Retina (tissue), 1 donor: ENCODE measurements at regions not wholly inside any gene's neighbourhood (a gene's known extent, or its start where the extent isn't known, plus 50 kb on each side); places are given as distances from the start of the nearest gene placed in this dataset.

Experiments
- DNase-seq: peaks from one replicate; pipeline ENCODE4 v3.0.0-alpha.2; 2016

- DNase-seq, result no peak
These were observed 1170.0 kb downstream of the XPNPEP1 start for GRCh38 chr10:108753326-108753725.

GRCh38 chr10:108749042-108749441, 1174.3 kb downstream of the XPNPEP1 start:
- DNase-seq, result no peak

DNA sequence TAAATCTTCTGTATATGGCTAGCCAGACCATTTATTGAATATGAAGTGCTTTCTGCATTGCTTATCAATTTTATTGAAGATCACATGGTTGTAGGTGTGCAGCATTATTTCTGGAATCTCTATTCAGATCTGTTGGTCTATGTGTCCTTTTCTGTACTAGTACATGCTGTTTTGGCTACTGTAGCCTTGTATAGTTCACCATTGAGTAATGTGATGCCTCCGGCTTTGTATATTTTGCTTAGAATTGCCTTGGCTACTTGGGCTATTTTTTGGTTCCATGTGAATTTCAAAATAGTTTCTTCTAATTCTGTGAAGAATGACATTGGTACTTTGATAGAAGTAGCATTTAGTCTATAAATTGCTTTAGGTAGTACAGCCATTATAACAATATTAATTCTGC, 1187.2 kb downstream of the XPNPEP1 start:
- DNase-seq, result no peak

DNA sequence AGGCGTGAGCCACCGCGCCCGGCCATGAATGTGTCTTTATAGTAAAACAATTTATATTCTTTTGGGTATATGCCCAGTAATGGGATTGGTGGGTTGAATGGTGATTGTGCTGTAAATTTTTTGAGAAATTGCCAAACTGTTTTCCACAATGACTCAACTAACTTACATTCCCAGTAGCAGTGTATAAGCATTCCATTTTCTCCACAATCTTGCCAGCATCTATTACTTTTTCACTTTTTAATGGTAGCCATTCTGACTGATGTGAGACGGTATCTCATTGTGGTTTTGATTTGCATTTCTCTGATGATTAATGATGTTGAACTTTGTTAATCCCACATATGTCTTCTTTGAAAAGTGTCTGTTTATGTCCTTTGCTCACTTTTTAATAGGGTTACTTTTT, 1187.9 kb downstream of the XPNPEP1 start:
- no peak for DNase-seq

GRCh38 chr10:108721874-108722273, 1201.4 kb downstream of the XPNPEP1 start:
- DNase-seq, result no peak

- DNase-seq, result no peak
These were observed 1207.0 kb downstream of the XPNPEP1 start for GRCh38 chr10:108716352-108716751.

GRCh38 chr10:108709927-108710722, 1213.2 kb downstream of the XPNPEP1 start:
- no peak for DNase-seq

DNA sequence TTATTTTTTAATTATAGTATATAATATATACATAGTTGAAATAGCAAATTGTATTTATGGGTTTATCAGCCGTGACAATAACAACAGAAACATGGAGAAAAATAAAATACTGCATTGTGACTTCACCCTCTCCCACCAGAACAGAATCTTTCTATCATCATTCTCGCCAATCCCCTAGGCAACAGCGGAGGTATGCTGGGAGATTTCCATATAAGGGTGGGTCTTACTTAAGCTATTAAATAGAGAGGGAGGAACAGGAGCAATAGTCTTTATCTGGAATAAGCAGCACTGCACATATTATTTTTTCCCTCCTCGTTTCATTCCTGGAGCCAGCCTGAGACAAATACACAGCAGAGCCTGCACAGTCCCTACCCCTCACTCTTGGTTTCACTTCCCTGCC, 1214.9 kb downstream of the XPNPEP1 start:
- no peak for DNase-seq

GRCh38 chr10:108696792-108697477, 1226.4 kb downstream of the XPNPEP1 start:
- no peak for DNase-seq

DNA sequence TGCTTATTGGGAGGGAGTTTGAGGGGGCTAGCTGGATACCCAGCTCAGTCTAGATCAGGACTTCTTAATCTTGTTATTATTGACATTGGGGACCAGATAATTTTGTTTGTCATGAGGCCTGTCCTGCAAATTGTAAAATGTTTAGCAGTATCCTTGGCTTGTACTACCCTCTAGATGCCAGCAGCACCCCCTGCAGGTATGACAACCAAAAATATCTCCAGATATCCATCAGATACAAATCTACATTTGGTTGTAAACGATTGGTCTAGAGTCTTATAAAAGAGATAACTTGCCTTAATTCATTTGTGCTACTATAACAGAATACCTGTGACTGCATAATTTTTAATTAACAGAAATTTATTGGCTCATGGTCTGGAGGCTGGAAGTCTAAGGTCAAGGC, 1232.2 kb downstream of the XPNPEP1 start:
- DNase-seq, result no peak

- no peak for DNase-seq
These were observed 1232.8 kb downstream of the XPNPEP1 start for GRCh38 chr10:108690530-108690929.

- no peak for DNase-seq
These were observed 1233.4 kb downstream of the XPNPEP1 start for GRCh38 chr10:108689891-108690290.

DNA sequence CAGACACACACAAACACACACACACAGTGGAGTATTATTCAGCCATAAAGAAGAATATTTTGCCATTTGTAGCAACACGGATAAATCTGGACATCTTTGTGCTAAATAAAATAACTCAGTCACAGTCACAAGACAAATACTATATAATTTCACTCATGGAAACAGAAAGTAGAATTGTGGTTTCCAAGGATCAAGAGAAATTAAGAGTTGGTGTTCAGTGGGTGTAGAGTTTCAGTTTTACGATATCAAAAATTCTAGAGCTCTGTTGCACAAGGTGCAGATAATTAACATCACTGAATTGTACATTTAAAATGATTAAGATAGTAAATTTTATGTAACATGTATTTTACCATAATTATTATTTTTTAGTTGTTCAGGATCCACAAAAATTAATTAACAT, 1235.0 kb downstream of the XPNPEP1 start:
- no peak for DNase-seq

DNA sequence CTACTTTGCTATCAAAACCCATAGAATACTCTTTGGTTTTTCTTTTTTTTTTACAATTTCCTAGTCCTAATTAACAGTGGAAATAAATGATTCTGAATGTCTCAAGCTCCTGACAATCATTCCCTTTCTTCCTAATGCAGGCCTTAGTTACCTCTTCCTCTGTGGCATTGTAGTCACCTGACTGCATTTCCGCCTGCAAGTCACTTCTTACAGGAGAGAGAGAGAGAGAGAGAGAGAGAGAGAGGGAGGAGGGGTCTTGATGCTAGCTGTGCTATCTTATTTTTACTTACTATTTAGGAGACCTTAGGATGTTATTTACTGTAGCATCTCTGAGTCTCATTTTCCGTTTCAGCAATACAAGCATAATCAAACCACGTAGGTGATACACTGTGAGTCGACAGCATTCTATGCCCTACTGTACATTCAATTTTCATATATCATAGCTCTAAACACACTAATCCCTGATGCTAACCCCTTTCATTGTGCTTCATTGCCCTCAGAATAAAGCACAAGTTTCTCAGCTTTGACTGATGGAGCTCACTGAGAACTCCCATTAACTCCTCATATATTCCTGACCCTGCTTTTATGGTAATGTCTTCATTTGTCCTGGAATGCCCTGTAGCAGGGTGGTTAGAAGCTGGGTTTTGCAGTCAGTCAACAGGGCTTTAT, 1237.3 kb downstream of the XPNPEP1 start:
- DNase-seq, result no peak

DNA sequence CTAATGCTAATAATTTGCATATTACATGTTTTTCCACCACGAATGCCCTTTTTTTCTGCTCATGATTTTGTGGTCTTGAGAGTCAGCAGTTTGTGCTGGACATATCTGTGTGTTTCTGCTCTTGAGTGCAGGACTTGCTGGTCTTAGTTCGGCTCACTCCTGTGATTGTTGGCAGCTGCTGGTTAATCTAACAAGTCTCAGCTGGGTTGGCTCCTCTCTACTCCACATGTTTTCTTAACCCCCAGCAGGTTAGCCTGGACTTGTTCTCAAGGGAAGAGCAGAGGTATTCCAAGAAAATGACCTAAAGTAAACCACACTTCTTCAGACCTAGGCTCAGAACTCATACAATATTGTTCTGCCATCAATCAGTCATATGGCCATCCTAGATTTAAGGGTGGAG, 1238.9 kb downstream of the XPNPEP1 start:
- DNase-seq, result no peak

- no peak for DNase-seq
These were observed 1249.6 kb downstream of the XPNPEP1 start for GRCh38 chr10:108673741-108674140.

DNA sequence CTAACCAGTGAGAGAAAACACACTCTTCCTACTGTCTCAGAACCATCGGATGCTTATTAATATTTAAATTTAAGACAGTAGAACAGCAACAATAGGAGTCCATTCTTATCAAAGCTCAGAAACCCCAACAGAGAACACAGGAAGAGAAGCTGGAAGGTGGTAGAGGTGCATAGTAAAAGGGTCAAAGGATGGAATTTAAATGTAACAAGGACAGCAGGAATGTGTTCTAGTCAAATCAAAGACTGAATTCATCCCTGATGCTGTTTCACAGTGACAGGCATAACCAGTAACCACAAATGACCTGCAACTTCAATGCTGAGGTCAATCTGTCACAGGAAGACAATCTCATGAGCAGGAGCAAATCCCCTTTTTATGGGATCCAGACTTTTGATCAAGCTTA, 1259.7 kb downstream of the XPNPEP1 start:
- no peak for DNase-seq

DNA sequence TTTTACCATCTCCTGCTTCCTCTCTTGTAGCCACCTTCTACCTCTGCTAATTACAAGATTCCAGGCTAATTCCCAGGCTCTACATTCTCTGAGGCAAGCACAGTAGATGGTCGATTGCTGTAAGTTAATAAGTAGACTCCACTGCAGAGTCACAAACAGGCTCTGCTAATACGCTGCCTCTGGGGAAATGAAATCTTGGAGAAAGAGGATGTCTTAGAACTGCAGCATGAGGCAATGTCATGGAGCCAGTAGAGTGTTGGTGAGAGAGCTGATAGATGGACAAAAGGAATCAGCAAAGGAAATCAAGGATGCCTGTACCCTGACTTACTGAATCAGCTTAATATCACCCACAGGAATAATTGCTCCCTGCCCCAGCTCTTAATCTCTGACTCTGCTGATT, 1260.3 kb downstream of the XPNPEP1 start:
- DNase-seq, result no peak

GRCh38 chr10:108655057-108655456, 1268.3 kb downstream of the XPNPEP1 start:
- no peak for DNase-seq

- DNase-seq, result no peak
These were observed 1269.8 kb downstream of the XPNPEP1 start for GRCh38 chr10:108653531-108653930.

DNA sequence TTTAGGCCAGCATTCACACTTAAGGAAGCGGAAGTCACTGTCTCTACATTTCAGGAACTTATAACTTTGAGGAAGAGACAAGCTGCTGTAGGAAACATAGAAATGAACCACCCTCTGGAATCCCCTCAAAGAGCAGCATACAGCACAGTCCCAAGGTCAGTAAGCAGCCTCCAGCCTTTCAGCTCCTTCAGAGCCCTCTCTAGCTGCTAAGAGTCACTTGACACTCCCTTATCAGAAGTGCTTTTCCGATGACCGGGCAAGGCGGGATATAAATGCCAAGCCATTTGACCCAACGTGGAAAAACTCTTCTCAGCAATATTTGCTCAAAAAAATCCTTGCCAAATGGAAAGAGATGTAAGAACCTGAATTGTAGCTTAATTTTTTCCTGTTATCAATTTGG, 1284.3 kb downstream of the XPNPEP1 start:
- no peak for DNase-seq

DNA sequence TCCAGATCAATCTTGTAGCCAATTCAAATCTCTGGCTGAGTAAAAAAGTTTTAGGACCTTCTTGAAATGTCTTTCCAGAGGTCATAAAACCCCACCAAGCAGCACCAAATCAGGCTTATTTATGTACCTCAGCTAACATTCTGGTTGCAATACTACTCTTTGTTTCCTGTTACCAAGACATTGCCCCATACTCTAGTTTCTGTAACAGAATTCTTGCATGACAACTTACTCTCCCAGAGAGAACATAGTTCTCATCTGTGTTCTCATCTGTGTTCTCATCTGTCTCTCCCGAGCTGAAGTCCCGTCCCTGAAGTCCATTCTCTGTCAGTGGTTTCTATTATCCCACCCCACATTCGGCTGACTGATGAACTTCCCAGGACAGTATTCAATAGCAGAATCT, 1285.1 kb downstream of the XPNPEP1 start:
- no peak for DNase-seq

- no peak for DNase-seq
These were observed 1290.3 kb downstream of the XPNPEP1 start for GRCh38 chr10:108633046-108633445.

DNA sequence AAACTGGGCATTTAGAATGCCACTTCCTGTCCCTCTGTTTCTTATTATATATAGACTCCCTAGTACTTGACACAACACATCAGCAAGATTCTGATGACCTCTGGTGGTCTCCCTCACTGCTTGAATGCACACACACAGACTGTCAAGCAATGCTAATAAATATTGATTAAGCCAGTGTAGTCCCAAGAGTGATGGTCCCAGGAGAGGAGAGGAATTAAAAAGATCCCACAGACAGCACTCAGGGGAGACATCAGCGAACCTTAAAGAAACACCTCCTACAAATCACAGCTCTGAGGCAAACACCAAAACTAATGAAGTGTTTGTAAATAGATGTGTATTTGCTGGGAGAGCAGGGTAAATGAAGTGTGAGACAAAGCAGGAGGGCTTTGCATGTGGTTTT, 1291.2 kb downstream of the XPNPEP1 start:
- DNase-seq, result peak; percentile 25
